ENCODE measurements at regions not wholly inside any gene's neighbourhood (a gene's known extent, or its start where the extent isn't known, plus 50 kb on each side); places are given as distances from the start of the nearest gene placed in this dataset.

DNA sequence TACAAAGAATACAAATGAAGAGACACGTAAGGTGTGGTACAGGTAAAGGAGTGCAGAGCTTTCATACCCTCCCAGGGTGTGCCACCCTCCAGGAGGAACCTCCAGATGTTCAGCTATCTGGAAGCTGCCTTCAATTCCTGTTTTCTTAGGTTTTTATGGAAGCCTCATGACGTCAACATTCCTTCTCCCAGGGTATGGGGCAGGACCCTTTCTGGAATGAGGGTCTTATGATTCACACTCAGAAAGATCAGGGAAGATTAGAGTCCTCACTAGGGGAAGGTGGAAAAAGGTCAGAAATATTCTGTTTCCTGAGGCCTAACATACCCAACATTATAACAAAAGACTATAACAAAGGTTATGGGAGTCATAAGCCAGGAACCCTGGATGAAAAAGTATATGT lies 99.8 kb upstream of the PLCL2 start:
- TF ChIP-seq, protein P1, sequence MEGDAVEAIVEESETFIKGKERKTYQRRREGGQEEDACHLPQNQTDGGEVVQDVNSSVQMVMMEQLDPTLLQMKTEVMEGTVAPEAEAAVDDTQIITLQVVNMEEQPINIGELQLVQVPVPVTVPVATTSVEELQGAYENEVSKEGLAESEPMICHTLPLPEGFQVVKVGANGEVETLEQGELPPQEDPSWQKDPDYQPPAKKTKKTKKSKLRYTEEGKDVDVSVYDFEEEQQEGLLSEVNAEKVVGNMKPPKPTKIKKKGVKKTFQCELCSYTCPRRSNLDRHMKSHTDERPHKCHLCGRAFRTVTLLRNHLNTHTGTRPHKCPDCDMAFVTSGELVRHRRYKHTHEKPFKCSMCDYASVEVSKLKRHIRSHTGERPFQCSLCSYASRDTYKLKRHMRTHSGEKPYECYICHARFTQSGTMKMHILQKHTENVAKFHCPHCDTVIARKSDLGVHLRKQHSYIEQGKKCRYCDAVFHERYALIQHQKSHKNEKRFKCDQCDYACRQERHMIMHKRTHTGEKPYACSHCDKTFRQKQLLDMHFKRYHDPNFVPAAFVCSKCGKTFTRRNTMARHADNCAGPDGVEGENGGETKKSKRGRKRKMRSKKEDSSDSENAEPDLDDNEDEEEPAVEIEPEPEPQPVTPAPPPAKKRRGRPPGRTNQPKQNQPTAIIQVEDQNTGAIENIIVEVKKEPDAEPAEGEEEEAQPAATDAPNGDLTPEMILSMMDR (IDR thresholded peaks at IDR 0.05) = no peak
- no peak for TF ChIP-seq EZH2 (IDR thresholded peaks at IDR 0.05; ENCODE audit: borderline replicate concordance, insufficient read depth, low read depth, low read length, poor library complexity, severe bottlenecking)
